IPS DF 4.7 (cell line): ENCODE measurements at regions not wholly inside any gene's neighbourhood (a gene's known extent, or its start where the extent isn't known, plus 50 kb on each side); places are given as distances from the start of the nearest gene placed in this dataset.

Experiments
- DNase-seq: peaks from one replicate; pipeline ENCODE4 v3.0.0-alpha.2; 2013; ENCODE audit warnings: low spot score; ENCODE audit errors: extremely low read depth

- no peak for DNase-seq
Measured at GRCh38 chr5:101935086-101935485, 361.0 kb downstream of the SLCO4C1 start.

GRCh38 chr5:101932599-101932998 is 363.5 kb downstream of the SLCO4C1 start:
- DNase-seq, result no peak

- DNase-seq, result no peak
Measured at GRCh38 chr5:101929628-101930027, 366.5 kb downstream of the SLCO4C1 start.

- DNase-seq, result no peak
Measured at GRCh38 chr5:101917166-101917565, 378.9 kb downstream of the SLCO4C1 start.

GRCh38 chr5:101915554-101915953 is 380.5 kb downstream of the SLCO4C1 start:
- no peak for DNase-seq

- no peak for DNase-seq
Measured at GRCh38 chr5:101904736-101905135, 391.3 kb downstream of the SLCO4C1 start.

- no peak for DNase-seq
Measured at GRCh38 chr5:101897914-101898313, 398.2 kb downstream of the SLCO4C1 start.

GRCh38 chr5:101894985-101895384 is 401.1 kb downstream of the SLCO4C1 start:
- no peak for DNase-seq

- no peak for DNase-seq
Measured at GRCh38 chr5:101878190-101878589, 417.9 kb downstream of the SLCO4C1 start.

- DNase-seq, result no peak
Measured at GRCh38 chr5:101877451-101877850, 418.6 kb downstream of the SLCO4C1 start.

GRCh38 chr5:101866473-101866872 is 429.6 kb downstream of the SLCO4C1 start:
- no peak for DNase-seq

GRCh38 chr5:101860563-101860962 is 435.5 kb downstream of the SLCO4C1 start:
- DNase-seq, result no peak

GRCh38 chr5:101860145-101860544 is 435.9 kb downstream of the SLCO4C1 start:
- no peak for DNase-seq

- DNase-seq, result no peak
Measured at GRCh38 chr5:101846496-101846895, 449.6 kb downstream of the SLCO4C1 start.

- no peak for DNase-seq
Measured at GRCh38 chr5:101843055-101843454, 453.0 kb downstream of the SLCO4C1 start.

GRCh38 chr5:101838435-101838834 is 457.6 kb downstream of the SLCO4C1 start:
- no peak for DNase-seq

GRCh38 chr5:101829255-101829654 is 466.8 kb downstream of the SLCO4C1 start:
- DNase-seq, result no peak

GRCh38 chr5:101811466-101811865 is 484.6 kb downstream of the SLCO4C1 start:
- no peak for DNase-seq

GRCh38 chr5:101806410-101806809 is 489.7 kb downstream of the SLCO4C1 start:
- no peak for DNase-seq

GRCh38 chr5:101796427-101796826 is 499.7 kb downstream of the SLCO4C1 start:
- no peak for DNase-seq

GRCh38 chr5:101788797-101789196 is 507.3 kb downstream of the SLCO4C1 start:
- DNase-seq, result no peak

- no peak for DNase-seq
Measured at GRCh38 chr5:101785090-101785489, 511.0 kb downstream of the SLCO4C1 start.

- DNase-seq, result no peak
Measured at GRCh38 chr5:101783241-101784013, 512.7 kb downstream of the SLCO4C1 start.
